ENCODE measurements at regions not wholly inside any gene's neighbourhood (a gene's known extent, or its start where the extent isn't known, plus 50 kb on each side); places are given as distances from the start of the nearest gene placed in this dataset.

- TF ChIP-seq CTCF (conservative IDR thresholded peaks at IDR 0.05 in 1 of 2, IDR thresholded peaks at IDR 0.05 in 1 of 2; ENCODE audit: low read depth in 1 of 2, low read length in 2 of 2) (no peak), EZH2 (IDR thresholded peaks at IDR 0.05; ENCODE audit: low read length, missing control alignments) (no peak)
Observed at GRCh38 chr5:87845734-87846133, 422.9 kb downstream of the TMEM161B start.
